IPS-18c (cell line): ENCODE measurements at regions not wholly inside any gene's neighbourhood (a gene's known extent, or its start where the extent isn't known, plus 50 kb on each side); places are given as distances from the start of the nearest gene placed in this dataset.
"Not testable (repeated sequence)": the region's sequence is repeated elsewhere in the genome, so short reads cannot be mapped to it uniquely, and the experiment has no call there.

Source experiments
- H3K4me3 ChIP-seq: 2 replicates; pipeline ENCODE4 v1.7.0; 2013; ENCODE audit warnings: low read depth, mild to moderate bottlenecking, low read length, moderate library complexity; ENCODE audit not compliant: insufficient read depth
- H3K9me3 ChIP-seq: one replicate; pipeline ENCODE4 v1.6.1; 2013; ENCODE audit warnings: mild to moderate bottlenecking, low read length, moderate library complexity; ENCODE audit not compliant: control insufficient read depth, insufficient read depth

- H3K9me3 ChIP-seq: no peaks in the 10 kb centered on the region
- no peak overlapping the region for H3K4me3 ChIP-seq
Measured at GRCh38 chrX:110915111-110915510, 119.5 kb upstream of the CHRDL1 start.

DNA sequence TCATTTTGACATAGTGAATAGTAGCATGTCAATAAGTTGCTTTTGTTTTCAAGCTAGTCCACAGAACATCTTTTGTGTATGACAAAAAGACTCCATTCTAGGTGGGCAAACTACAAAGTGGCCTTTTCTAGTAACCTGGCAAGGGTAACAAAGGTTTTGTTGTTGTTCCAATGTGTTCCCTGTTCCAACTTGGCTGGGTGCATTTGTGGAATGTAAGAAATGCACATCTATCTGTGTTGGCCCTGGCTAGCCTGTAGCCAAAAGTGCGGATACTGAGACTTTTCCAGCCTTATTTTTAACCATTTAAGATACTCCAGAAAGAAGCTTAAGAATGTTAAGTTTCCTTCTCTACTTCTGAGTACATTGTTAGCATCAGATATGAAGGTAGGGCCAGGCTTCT is 118.7 kb upstream of the CHRDL1 start:
- Histone ChIP-seq H3K9me3 (no peaks in the 10 kb centered on the region), H3K4me3 (no peak overlapping the region)

DNA sequence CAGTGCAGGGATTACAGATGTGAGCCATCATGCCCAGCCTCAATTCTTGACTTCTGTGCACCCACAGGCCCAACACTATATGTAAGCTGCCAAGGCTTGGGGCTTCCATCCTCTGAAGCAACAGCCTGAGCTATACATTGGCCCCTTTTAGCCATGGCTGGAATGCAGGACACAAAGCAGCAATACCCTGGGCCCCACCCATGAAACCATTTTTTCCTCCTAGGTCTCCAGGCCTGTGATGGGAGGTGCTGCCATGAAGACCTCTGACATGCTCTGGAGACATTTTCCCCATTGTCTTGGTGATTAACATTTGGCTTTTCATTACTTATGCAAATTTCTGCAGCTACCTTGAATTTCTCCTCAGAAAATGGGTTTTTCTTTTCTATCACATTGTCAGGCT is 109.1 kb upstream of the CHRDL1 start:
- H3K4me3 ChIP-seq, H3K9me3 ChIP-seq: not testable (repeated sequence)

DNA sequence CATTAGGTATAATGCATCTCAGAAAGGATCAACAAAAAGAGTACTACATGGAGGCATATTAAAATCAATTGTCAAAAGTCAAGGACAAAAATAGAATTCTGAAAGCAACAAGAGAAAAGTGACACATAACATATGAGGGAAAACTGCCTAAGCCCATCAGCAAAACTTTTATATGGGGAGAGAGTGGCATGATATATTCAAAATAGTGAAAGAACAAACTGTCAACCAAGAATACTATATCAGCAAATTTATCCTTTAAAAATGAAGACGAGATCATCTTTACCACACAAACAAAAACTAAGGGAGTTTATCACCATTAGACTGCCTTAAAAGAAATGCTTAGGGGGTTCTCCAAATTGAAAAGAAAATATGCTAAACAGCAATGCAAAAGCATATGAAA is 86.4 kb upstream of the CHRDL1 start:
- Histone ChIP-seq H3K9me3 (no peaks in the 10 kb centered on the region), H3K4me3 (no peak overlapping the region)

DNA sequence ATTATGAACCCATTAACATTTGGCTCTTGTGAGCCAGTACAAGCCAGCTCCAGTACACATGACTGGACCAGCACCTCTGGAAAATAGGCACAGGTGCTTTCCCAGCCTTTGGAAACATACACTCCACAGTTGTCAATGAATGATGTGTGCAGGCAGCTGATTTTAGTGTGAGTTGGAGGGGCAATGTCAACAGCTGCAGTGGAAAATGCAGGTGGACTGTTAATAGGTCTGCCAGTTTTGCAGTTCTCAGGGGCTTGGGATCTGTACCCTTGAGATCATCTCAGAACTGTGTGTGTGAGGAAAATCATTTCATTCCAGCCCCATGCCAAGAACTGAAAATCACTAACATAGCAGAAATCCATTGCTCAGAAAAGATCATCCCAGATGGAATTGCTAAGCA is 81.7 kb upstream of the CHRDL1 start:
- Histone ChIP-seq H3K9me3 (no peaks in the 10 kb centered on the region), H3K4me3 (no peak overlapping the region)

DNA sequence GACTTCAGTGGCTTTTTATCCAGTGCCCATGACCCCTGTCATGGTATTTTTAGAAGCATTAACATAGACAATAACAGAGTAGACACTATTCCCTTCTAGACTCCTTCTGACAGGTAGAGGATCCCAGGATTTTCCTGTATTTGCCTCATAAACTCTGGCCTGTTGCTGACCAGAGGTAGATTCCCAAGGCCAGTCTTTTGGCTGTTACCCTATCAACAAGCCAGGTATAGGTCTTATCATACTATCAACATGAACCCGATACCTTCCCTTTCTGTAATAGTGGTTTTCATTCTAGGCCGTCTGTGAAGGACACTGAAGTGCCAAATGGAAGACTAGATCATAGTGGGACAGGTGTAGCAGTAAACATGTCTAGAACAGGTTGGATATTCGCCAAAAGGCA is 76.2 kb upstream of the CHRDL1 start:
- Histone ChIP-seq H3K9me3 (no peaks in the 10 kb centered on the region), H3K4me3 (no peak overlapping the region)

GRCh38 chrX:110866421-110866820 is 70.8 kb upstream of the CHRDL1 start:
- no peaks in the 10 kb centered on the region for H3K9me3 ChIP-seq
- no peak overlapping the region for H3K4me3 ChIP-seq

DNA sequence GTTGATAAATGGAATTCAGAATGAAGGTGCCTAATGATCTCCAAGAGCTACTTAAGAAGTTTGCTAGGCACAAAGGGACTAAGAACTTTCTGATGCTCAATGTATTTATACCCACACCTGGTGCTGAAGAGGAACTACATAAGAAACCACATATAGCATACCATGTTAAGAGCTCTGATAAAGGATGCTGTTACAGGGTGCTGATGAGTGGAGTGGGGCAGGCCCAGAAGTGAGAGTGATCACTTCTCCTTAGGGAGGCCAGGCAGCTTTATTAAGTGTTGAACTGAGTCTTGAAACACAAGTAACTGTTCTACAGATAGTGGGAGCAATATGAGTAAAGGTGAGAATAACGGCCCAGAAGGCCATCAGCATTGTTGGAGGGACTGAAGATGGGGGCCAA is 68.3 kb upstream of the CHRDL1 start:
- Histone ChIP-seq H3K9me3 (no peaks in the 10 kb centered on the region), H3K4me3 (no peak overlapping the region)

DNA sequence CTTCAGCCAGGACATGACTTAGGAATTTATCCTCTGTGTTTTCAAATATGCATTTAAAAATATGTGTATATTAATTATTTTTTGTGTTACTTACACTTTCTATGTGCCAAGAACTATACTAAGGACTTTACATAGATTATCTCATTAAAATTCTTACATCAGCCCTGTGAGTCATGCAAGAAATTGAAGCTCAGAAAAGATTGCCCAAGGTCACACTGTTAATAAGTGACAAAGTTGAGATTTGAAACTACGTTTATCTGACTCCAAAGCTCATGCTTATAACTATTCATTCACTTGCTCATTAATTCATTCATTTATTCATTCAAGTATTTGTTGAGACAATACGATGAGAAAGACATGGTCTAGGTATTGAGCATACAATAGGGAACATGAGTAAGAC is 62.9 kb upstream of the CHRDL1 start:
- Histone ChIP-seq H3K4me3 (no peak overlapping the region), H3K9me3 (no peaks in the 10 kb centered on the region)

- Histone ChIP-seq H3K4me3 (no peak overlapping the region), H3K9me3 (peaks cover 2% of the 10 kb centered on the region)
Measured at GRCh38 chrX:110853610-110854009, 58.0 kb upstream of the CHRDL1 start.

DNA sequence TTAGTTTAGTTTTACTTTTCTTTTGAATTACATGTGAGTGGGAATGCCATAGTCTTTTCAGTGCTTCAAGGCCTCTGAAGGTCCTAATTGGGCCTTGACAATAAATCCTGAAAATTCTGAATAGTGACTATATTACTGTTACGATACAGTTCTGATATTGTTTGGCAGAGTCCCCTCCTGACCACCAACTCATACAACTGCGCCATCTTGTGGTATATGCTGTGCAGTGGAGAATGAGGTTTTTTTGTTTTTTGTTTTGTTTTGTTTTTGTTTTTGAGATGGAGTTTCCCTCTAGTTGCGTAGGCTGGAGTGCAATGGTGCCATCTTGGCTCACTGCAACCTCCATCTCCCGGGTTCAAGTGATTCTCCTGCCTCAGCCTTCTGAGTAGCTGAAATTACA is 56.6 kb upstream of the CHRDL1 start:
- peaks cover 2% of the 10 kb centered on the region for H3K9me3 ChIP-seq
- no peak overlapping the region for H3K4me3 ChIP-seq

GRCh38 chrX:110851780-110852179 is 56.2 kb upstream of the CHRDL1 start:
- H3K9me3 ChIP-seq: peaks cover 2% of the 10 kb centered on the region
- H3K4me3 ChIP-seq: no peak overlapping the region

DNA sequence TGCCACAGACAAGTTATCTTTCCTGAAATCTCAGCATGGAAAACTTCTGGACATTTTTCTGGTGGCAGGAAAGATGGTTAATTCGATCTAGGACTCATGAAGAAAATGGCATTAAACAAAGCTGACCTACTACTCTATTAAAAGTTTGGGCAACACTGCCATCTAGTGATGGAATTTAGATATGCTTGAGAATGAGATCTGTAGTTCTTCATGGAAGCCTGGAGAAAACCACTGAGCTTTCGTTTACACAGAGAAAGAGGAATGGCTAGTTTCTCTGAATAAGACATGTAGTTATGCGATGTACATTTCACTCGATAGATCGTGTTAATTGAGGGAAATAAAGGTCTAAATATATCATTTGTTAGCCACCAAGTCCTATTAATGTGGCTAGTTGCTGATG is 51.7 kb upstream of the CHRDL1 start:
- no peak overlapping the region for H3K4me3 ChIP-seq
- H3K9me3 ChIP-seq: peaks cover 2% of the 10 kb centered on the region

GRCh38 chrX:110846071-110846470 is 50.5 kb upstream of the CHRDL1 start:
- peaks cover 2% of the 10 kb centered on the region for H3K9me3 ChIP-seq

More at GRCh38 chrX:110846071-110846470, 50.5 kb upstream of the CHRDL1 start:
- no peak overlapping the region for H3K4me3 ChIP-seq
